Activated T-helper 1 cell treated with anti-CD3 and anti-CD28 coated beads, Interleukin-12 subunit alpha, Interleukin-12 subunit beta, Interleukin-2, Interleukin-4 antibody, amounts not matched to agents 30 ng/mL and 10 ng/mL and 1 ng/mL, durations not matched to agents 14 hours and 24 hours and 36 hours (primary cell): ENCODE measurements at regions not wholly inside any gene's neighbourhood (a gene's known extent, or its start where the extent isn't known, plus 50 kb on each side); places are given as distances from the start of the nearest gene placed in this dataset.
"Not testable (repeated sequence)": the region's sequence is repeated elsewhere in the genome, so short reads cannot be mapped to it uniquely, and the experiment has no call there.

ENCODE experiments used
- DNase-seq: peaks from one replicate; pipeline ENCODE4 v3.0.0; 2021; ENCODE audit warnings: low spot score
- H3K27ac Mint-ChIP-seq: one replicate; pipeline ENCODE4 v1.8.0; 2021; ENCODE audit warnings: mild to moderate bottlenecking, mixed read lengths
- H3K27me3 Mint-ChIP-seq: one replicate; pipeline ENCODE4 v1.8.0; 2022; ENCODE audit warnings: mild to moderate bottlenecking, moderate library complexity, mixed read lengths; ENCODE audit not compliant: insufficient read depth
- H3K36me3 Mint-ChIP-seq: one replicate; pipeline ENCODE4 v1.8.0; 2021; ENCODE audit warnings: low read depth, mixed read lengths
- H3K4me1 Mint-ChIP-seq: one replicate; pipeline ENCODE4 v1.8.0; 2021; ENCODE audit warnings: low read depth, mixed read lengths
- H3K4me3 Mint-ChIP-seq: one replicate; pipeline ENCODE4 v1.8.0; 2021; ENCODE audit warnings: mild to moderate bottlenecking, moderate library complexity, mixed read lengths
- H3K9me3 Mint-ChIP-seq: one replicate; pipeline ENCODE4 v1.8.0; 2021; ENCODE audit warnings: mixed read lengths
- intact Hi-C: fragments of 100-400 bp; cut with micrococcal nuclease; formaldehyde crosslinking; loops from one replicate; pipeline ENCODE4 v1.15.1; 2024

DNA sequence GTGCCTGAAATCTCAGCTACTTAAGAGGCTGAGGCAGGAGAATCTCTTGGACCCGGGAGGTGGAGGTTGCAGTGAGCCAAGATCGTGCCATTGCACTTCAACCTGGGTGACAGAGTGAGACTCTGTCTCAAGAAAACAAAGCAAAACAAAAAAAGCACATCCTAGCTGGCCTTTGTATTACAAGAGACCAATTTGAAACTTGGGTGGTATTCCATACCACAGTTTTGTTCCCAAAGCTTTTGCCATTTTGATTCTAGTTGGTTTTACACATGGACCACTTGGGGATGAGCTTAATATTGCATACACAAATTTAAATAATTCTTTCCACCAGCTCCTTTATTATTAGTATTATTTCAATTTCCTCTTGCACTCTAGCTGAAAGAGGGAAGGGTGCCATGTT is 276.9 kb upstream of the SLC16A7 start:
- Mint-ChIP-seq H3K9me3 (no peaks in the 10 kb centered on the region), H3K36me3 (no peaks in the 10 kb centered on the region), H3K4me1 (no peaks in the 10 kb centered on the region), H3K27ac (no peak overlapping the region), H3K27me3 (no peaks in the 10 kb centered on the region), H3K4me3 (no peak overlapping the region)
- no peak for DNase-seq
- intact Hi-C loops: no loop called here

DNA sequence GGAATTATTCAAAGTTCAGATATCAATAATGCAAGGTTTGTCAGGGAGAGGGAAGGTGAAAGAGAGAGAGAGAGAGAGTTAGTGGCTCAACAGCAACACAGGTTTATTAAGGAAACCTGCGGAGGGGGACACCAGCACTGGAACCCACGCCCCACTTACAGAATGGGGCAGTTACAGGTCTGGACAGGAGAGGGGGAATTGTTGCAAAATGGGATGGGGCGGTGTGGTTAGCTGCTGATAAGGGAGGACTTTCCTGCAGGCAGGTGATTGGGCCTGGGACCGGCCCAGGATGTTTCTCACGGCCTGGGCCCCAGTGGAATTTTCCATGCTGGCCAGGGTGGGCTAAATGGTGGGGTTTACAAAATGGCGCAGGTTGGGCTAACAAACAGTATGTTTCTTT is 278.2 kb upstream of the SLC16A7 start:
- no peaks in the 10 kb centered on the region for H3K4me1 Mint-ChIP-seq
- intact Hi-C loops: no loop called here
- no peaks in the 10 kb centered on the region for H3K27me3 Mint-ChIP-seq
- no peaks in the 10 kb centered on the region for H3K9me3 Mint-ChIP-seq
- no peak overlapping the region for H3K27ac Mint-ChIP-seq
- no peaks in the 10 kb centered on the region for H3K36me3 Mint-ChIP-seq
- DNase-seq: no peak
- no peak overlapping the region for H3K4me3 Mint-ChIP-seq

DNA sequence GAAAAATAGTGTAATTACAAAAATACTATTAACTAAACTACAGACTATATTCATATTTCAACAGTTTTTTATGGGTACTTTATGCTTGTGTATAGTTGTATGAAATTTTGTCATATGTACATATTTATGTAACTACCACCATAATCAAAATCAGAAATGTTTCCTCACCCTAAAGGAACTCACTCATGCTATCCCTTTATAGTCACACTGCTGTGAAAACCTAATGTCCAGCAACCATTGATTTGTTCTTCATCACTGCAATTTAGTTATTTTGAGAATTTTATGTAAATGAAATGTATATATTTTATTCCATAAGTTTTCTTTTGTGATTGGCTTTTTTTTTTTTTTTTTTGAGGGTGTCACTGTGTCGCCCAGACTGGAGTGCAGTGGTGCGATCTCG is 278.9 kb upstream of the SLC16A7 start:
- H3K27ac Mint-ChIP-seq: no peak overlapping the region
- no peaks in the 10 kb centered on the region for H3K36me3 Mint-ChIP-seq
- H3K4me1 Mint-ChIP-seq: no peaks in the 10 kb centered on the region
- DNase-seq: no peak
- intact Hi-C loops: no loop called here
- H3K27me3 Mint-ChIP-seq: no peaks in the 10 kb centered on the region
- H3K9me3 Mint-ChIP-seq: no peaks in the 10 kb centered on the region
- no peak overlapping the region for H3K4me3 Mint-ChIP-seq

DNA sequence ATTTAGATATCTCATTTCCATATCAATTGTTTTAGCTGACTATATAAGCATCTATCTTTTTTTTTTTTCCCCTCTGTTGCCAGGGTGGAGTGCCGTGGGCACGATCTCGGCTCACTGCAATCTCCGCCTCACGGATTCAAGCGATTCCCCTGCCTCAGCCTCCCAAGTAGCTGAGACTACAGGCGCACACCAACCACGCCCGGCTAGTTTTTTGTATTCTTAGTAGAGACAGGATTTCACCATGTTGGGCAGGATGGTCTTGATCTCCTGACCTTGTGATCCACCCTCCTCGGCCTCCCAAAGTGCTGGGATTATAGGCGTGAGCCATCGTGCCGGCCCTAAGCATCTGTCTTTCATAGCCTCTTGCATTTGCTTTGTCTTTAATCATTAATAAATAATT is 279.5 kb upstream of the SLC16A7 start:
- H3K4me1 Mint-ChIP-seq, H3K27me3 Mint-ChIP-seq, H3K4me3 Mint-ChIP-seq, H3K36me3 Mint-ChIP-seq, H3K9me3 Mint-ChIP-seq, intact Hi-C loops, DNase-seq, H3K27ac Mint-ChIP-seq: not testable (repeated sequence)

DNA sequence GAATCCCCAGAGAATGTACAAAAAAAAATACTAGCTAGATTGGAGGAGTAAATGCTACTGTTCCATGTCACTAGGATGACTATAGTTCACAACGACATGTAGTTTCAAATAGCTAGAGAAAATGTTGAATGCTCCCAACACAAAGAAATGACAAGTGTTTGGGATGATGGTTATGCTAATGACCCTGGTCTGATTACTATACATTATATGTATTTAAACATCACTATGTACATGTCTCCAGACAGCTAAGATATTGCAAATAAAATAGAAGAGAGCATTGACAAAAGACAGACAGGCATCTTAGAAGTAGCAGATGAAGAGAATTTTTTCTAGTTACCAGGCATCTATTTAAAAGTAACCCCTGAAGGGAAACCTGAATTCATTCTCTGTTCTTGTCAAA is 281.6 kb upstream of the SLC16A7 start:
- H3K4me3 Mint-ChIP-seq: no peak overlapping the region
- H3K4me1 Mint-ChIP-seq: no peaks in the 10 kb centered on the region
- H3K9me3 Mint-ChIP-seq: peaks cover 7% of the 10 kb centered on the region
- H3K27me3 Mint-ChIP-seq: no peaks in the 10 kb centered on the region
- no peak overlapping the region for H3K27ac Mint-ChIP-seq
- intact Hi-C loops: no loop called here
- H3K36me3 Mint-ChIP-seq: no peaks in the 10 kb centered on the region
- DNase-seq: no peak

DNA sequence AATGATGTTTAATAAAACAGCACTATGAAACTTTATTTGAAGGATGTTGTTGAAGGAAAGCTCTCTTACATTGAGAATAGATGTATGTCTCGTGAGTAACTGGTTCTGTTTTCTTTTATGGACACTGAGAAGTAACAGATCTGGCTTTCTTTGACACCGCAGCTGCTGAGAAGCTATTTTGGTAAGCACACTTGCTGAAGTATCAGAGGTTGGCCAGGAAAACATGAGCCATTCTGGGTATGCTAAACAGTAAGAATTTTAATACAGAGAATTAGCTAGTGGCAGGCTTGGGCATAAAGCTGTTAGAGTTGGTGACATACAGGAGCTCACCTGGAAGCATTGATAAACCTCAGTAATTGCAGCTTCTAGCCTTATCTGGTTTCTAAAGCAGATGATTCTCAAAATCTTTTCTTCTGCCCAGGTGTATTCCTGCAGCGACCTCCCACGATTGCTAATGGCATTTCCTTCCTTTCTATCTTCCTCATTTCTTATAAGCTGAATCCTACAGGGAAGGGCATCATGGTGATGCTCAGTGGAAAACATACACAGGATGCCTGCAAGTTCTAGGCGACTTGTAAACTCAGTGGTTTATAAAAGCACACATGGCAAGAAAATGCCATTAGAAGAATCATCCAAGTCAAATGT is 291.6 kb upstream of the SLC16A7 start:
- H3K4me3 Mint-ChIP-seq: no peak overlapping the region
- DNase-seq: no peak
- no peaks in the 10 kb centered on the region for H3K9me3 Mint-ChIP-seq
- no peaks in the 10 kb centered on the region for H3K36me3 Mint-ChIP-seq
- H3K4me1 Mint-ChIP-seq: no peaks in the 10 kb centered on the region
- H3K27me3 Mint-ChIP-seq: no peaks in the 10 kb centered on the region
- H3K27ac Mint-ChIP-seq: no peak overlapping the region
- intact Hi-C loops: no loop called here

DNA sequence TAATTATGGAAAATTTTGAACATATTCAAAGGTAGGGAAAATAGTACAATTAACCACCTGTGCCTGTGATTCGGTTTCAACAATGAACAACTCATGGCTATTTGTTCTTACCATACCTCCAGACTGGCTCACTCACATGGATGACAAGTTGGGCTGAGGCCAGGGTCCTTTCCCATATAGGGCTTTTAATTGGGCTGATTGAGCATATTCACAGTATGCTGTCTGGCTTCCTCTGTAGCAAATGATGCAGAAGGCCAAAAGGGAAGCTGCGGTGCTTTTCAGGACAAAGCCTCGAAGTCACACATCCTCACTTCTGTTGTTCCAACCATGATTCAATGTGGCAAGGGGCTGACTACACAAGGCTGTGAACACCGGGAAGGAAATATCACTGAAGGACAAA is 297.5 kb upstream of the SLC16A7 start:
- Mint-ChIP-seq H3K27me3 (peaks cover 4% of the 10 kb centered on the region), H3K9me3 (peaks cover 4% of the 10 kb centered on the region), H3K27ac (no peak overlapping the region), H3K4me3 (no peak overlapping the region), H3K4me1 (no peaks in the 10 kb centered on the region), H3K36me3 (no peaks in the 10 kb centered on the region)
- intact Hi-C loops: no loop called here
- no peak for DNase-seq

DNA sequence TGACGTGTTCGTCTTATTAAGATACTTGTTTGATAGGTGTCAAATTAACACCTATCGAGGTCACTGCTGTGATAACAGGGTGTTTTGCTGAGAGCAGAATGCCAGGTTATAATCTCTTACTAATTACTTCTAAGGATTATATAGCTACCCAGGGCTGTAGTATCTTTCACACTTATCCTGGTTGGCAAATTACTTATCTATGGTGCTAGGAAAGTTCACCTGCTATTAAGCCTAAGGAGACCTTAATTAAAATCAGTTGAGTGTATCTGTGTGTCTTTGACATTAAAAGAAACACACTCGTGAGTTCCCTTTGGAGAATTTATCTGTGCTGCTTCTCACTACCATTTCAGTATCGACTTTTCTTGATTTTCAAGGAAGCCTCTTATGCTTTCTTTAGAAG is 301.6 kb upstream of the SLC16A7 start:
- H3K36me3 Mint-ChIP-seq: no peaks in the 10 kb centered on the region
- H3K27ac Mint-ChIP-seq: no peak overlapping the region
- no peak for DNase-seq
- H3K4me3 Mint-ChIP-seq: no peak overlapping the region
- H3K9me3 Mint-ChIP-seq: peaks cover 4% of the 10 kb centered on the region
- no peaks in the 10 kb centered on the region for H3K4me1 Mint-ChIP-seq
- H3K27me3 Mint-ChIP-seq: peaks cover 4% of the 10 kb centered on the region
- intact Hi-C loops: no loop called here

DNA sequence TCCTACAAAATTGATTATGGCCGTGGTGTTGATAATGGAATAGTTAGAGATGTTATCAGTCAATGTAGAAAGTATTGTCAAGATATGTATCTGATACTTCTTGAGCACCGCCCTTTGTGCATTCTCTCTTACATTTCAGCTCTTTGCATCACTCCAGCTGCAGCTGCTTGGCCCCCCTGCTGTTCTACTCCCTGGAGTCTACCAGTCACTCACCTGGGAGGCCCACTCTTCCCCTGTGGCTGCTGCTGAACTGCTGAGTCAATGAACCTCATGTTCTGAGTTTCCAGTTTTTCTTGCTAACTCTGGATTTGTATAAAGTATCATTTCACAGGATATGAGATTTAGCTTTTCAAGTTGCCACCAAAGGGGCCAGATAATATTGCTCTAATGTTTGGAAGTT is 312.8 kb upstream of the SLC16A7 start:
- H3K9me3 Mint-ChIP-seq: no peaks in the 10 kb centered on the region
- no peaks in the 10 kb centered on the region for H3K36me3 Mint-ChIP-seq
- DNase-seq: no peak

DNA sequence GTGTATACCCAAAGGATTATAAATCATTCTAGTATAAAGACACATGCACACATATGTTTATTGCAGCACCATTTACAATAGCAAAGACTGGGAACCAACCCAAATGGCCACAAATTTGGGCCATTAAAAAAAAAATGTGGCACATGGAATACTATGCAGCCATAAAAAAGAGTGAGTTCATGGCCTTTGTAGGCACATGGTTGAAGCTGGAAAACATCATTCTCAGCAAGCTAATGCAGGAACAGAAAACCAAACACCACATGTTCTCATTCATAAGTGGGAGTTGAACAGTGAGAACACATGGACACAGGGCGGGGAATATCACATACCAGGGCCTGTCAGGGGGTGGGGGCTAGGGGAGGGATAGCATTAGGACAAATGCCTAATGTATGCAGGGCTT is 322.3 kb upstream of the SLC16A7 start:
- H3K4me3 Mint-ChIP-seq, H3K4me1 Mint-ChIP-seq, DNase-seq, intact Hi-C loops, H3K27me3 Mint-ChIP-seq, H3K36me3 Mint-ChIP-seq, H3K9me3 Mint-ChIP-seq, H3K27ac Mint-ChIP-seq: not testable (repeated sequence)

More for the DNA sequence above, 312.8 kb upstream of the SLC16A7 start:
- Mint-ChIP-seq H3K27me3 (no peaks in the 10 kb centered on the region), H3K4me1 (no peaks in the 10 kb centered on the region), H3K27ac (no peak overlapping the region), H3K4me3 (no peak overlapping the region)
- intact Hi-C loops: no loop called here

DNA sequence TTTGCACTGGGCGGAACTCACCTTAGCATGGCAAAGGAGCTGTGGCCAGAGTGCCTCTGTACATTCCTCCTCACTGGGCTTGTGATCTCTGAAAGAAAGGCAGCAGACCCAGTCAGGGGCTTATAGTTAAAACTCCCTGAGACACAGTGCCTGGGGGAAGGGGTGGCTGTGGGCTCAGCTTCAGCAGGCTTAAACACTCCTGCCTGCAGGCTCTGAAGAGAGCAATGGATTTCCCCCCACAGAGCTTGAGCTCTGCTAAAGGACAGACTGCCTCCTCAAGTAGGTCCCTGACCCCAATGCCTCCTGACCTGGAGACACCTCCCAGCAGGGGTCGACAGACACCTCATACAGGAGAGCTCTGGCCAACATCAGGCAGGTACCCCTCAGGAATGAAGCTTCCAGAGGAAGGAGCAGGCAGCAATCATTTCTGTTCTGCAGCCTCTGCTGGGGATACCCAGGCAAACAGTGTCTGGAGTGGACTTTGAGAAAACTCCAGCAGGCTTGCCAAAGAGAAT is 327.5 kb upstream of the SLC16A7 start:
- H3K9me3 Mint-ChIP-seq: no peaks in the 10 kb centered on the region
- H3K27me3 Mint-ChIP-seq: no peaks in the 10 kb centered on the region
- intact Hi-C loops: no loop called here
- H3K36me3 Mint-ChIP-seq: no peaks in the 10 kb centered on the region
- H3K27ac Mint-ChIP-seq: no peak overlapping the region
- no peaks in the 10 kb centered on the region for H3K4me1 Mint-ChIP-seq
- DNase-seq: no peak
- H3K4me3 Mint-ChIP-seq: no peak overlapping the region

DNA sequence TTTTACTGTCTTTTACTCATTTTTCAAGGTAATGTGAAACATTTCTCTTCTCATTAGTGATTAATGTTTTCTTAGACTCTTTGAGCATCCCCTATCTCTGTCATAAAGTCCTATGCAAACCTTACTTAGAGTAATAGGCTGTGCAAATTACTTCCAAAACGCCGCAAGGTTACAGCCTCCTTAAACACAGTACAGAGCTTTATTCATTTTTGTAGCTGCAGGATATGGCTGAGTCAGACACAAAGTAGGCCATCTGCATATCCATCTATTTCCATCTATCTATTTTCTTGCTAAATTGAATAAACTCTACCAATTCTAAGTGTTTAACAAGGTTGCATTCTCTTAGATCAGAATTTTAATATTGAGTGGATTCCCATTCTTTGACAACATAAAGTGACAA is 335.6 kb upstream of the SLC16A7 start:
- H3K27me3 Mint-ChIP-seq: no peaks in the 10 kb centered on the region
- H3K4me3 Mint-ChIP-seq: no peak overlapping the region
- H3K4me1 Mint-ChIP-seq: no peaks in the 10 kb centered on the region
- no peaks in the 10 kb centered on the region for H3K9me3 Mint-ChIP-seq
- no peak overlapping the region for H3K27ac Mint-ChIP-seq
- DNase-seq: no peak
- intact Hi-C loops: no loop called here
- no peaks in the 10 kb centered on the region for H3K36me3 Mint-ChIP-seq

DNA sequence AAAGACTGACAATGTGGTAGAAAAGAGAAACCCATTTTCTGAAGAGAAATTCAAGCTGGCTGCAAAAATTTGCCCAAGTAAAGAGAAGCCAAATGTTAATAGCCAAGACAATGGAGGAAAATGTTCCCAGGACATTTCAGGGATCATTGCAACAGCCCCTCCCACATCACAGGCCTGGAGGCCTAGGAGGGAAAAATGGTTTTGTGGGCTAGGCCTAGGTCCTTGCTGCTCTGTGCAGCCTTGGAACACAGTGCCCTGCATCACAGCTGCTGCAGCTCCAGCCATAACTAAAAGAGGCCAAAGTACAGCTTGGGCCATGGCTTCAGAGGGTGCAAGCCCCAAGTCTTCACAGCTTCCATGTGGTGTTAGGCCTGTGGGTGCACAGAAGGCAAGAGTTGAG is 332.4 kb upstream of the LRIG3 start:
- Mint-ChIP-seq H3K9me3 (peaks cover 16% of the 10 kb centered on the region), H3K36me3 (no peaks in the 10 kb centered on the region), H3K27me3 (no peaks in the 10 kb centered on the region), H3K27ac (no peak overlapping the region), H3K4me1 (no peaks in the 10 kb centered on the region), H3K4me3 (no peak overlapping the region)
- DNase-seq: no peak
- intact Hi-C loops: no loop called here

DNA sequence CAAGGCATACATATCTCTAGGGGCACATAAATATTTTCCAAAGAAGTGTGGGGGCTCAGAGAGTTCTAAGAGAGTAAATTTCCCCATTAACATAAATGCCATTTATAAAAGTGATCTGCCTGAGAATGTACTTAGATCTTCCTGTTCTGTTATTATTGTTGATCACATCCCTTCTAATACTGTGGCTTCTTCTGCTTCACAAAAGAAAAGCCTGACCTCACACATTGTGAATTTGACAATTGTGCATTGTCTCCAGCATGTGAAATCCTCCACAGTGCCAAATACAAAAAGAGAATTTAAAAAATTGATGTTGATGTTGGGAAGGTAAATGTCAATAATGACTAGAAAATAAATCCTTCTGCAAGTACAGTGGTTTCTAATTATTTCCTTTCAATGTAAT is 330.5 kb upstream of the LRIG3 start:
- no peaks in the 10 kb centered on the region for H3K27me3 Mint-ChIP-seq
- intact Hi-C loops: no loop called here
- H3K4me3 Mint-ChIP-seq: no peak overlapping the region
- no peaks in the 10 kb centered on the region for H3K36me3 Mint-ChIP-seq
- no peak overlapping the region for H3K27ac Mint-ChIP-seq
- no peak for DNase-seq
- peaks cover 16% of the 10 kb centered on the region for H3K9me3 Mint-ChIP-seq
- H3K4me1 Mint-ChIP-seq: no peaks in the 10 kb centered on the region
